ENCODE measurements at regions not wholly inside any gene's neighbourhood (a gene's known extent, or its start where the extent isn't known, plus 50 kb on each side); places are given as distances from the start of the nearest gene placed in this dataset.

GRCh38 chr6:94902974-94903628 is 674.2 kb upstream of the MANEA start:
- TF ChIP-seq CTCF (conservative IDR thresholded peaks at IDR 0.05 in 1 of 2, IDR thresholded peaks at IDR 0.05 in 1 of 2; ENCODE audit: low read depth in 1 of 2, low read length in 2 of 2) (no peak), EZH2 (IDR thresholded peaks at IDR 0.05; ENCODE audit: low read length, missing control alignments) (no peak)
- Histone ChIP-seq H2AFZ (ENCODE audit: low read length) (no peak overlapping the region), H3K27me3 (ENCODE audit: control insufficient read depth, insufficient read depth, low read length) (no peaks in the 10 kb centered on the region), H3K4me1 (ENCODE audit: control insufficient read depth, extremely low read depth, insufficient read depth, low read length) (no peaks in the 10 kb centered on the region), H3K9ac (ENCODE audit: insufficient read depth, low read length) (no peak overlapping the region), H3K4me3 (replicated peaks in 1 of 4; ENCODE audit: control extremely low read depth in 1 of 4, insufficient read depth in 1 of 4, low read depth in 3 of 4, low read length in 4 of 4) (no peak overlapping the region), H3K9me3 (ENCODE audit: control insufficient read depth, insufficient read depth, low read depth, low read length) (no peaks in the 10 kb centered on the region), H3K79me2 (ENCODE audit: control insufficient read depth, insufficient read depth, low read length) (no peaks in the 10 kb centered on the region), H3K36me3 (ENCODE audit: control insufficient read depth, insufficient read depth, low read length) (no peaks in the 10 kb centered on the region), H3K27ac (ENCODE audit: insufficient read depth, low read length) (no peak overlapping the region), H3K4me2 (ENCODE audit: extremely low read depth, insufficient read depth, low read length) (no peak overlapping the region), H4K20me1 (ENCODE audit: control insufficient read depth, extremely low read depth, insufficient read depth, low read length) (no peaks in the 10 kb centered on the region)
- DNase-seq (ENCODE audit: low read depth in 2 of 2), result no peak

- Histone ChIP-seq H3K27ac (ENCODE audit: insufficient read depth, low read length) (no peak overlapping the region), H3K9me3 (ENCODE audit: control insufficient read depth, insufficient read depth, low read depth, low read length) (no peaks in the 10 kb centered on the region), H3K4me3 (replicated peaks in 1 of 4; ENCODE audit: control extremely low read depth in 1 of 4, insufficient read depth in 1 of 4, low read depth in 3 of 4, low read length in 4 of 4) (no peak overlapping the region), H3K4me1 (ENCODE audit: control insufficient read depth, extremely low read depth, insufficient read depth, low read length) (no peaks in the 10 kb centered on the region), H3K36me3 (ENCODE audit: control insufficient read depth, insufficient read depth, low read length) (no peaks in the 10 kb centered on the region), H3K4me2 (ENCODE audit: extremely low read depth, insufficient read depth, low read length) (no peak overlapping the region), H3K9ac (ENCODE audit: insufficient read depth, low read length) (no peak overlapping the region), H3K79me2 (ENCODE audit: control insufficient read depth, insufficient read depth, low read length) (no peaks in the 10 kb centered on the region), H2AFZ (ENCODE audit: low read length) (no peak overlapping the region), H3K27me3 (ENCODE audit: control insufficient read depth, insufficient read depth, low read length) (no peaks in the 10 kb centered on the region), H4K20me1 (ENCODE audit: control insufficient read depth, extremely low read depth, insufficient read depth, low read length) (no peaks in the 10 kb centered on the region)
- DNase-seq (ENCODE audit: low read depth in 2 of 2), result no peak
- no peak for TF ChIP-seq EZH2 (IDR thresholded peaks at IDR 0.05; ENCODE audit: low read length, missing control alignments)
- no peak for TF ChIP-seq CTCF (conservative IDR thresholded peaks at IDR 0.05 in 1 of 2, IDR thresholded peaks at IDR 0.05 in 1 of 2; ENCODE audit: low read depth in 1 of 2, low read length in 2 of 2)
These were observed 678.1 kb upstream of the MANEA start for GRCh38 chr6:94899191-94899590.

- Histone ChIP-seq H3K36me3 (ENCODE audit: control insufficient read depth, insufficient read depth, low read length) (no peaks in the 10 kb centered on the region), H3K4me1 (ENCODE audit: control insufficient read depth, extremely low read depth, insufficient read depth, low read length) (no peaks in the 10 kb centered on the region), H3K9ac (ENCODE audit: insufficient read depth, low read length) (no peak overlapping the region), H3K4me2 (ENCODE audit: extremely low read depth, insufficient read depth, low read length) (no peak overlapping the region), H4K20me1 (ENCODE audit: control insufficient read depth, extremely low read depth, insufficient read depth, low read length) (no peaks in the 10 kb centered on the region), H3K9me3 (ENCODE audit: control insufficient read depth, insufficient read depth, low read depth, low read length) (no peaks in the 10 kb centered on the region), H3K4me3 (replicated peaks in 1 of 4; ENCODE audit: control extremely low read depth in 1 of 4, insufficient read depth in 1 of 4, low read depth in 3 of 4, low read length in 4 of 4) (no peak overlapping the region), H2AFZ (ENCODE audit: low read length) (no peak overlapping the region), H3K79me2 (ENCODE audit: control insufficient read depth, insufficient read depth, low read length) (no peaks in the 10 kb centered on the region), H3K27ac (ENCODE audit: insufficient read depth, low read length) (no peak overlapping the region), H3K27me3 (ENCODE audit: control insufficient read depth, insufficient read depth, low read length) (no peaks in the 10 kb centered on the region)
- no peak for DNase-seq (ENCODE audit: low read depth in 2 of 2)
- TF ChIP-seq CTCF (conservative IDR thresholded peaks at IDR 0.05 in 1 of 2, IDR thresholded peaks at IDR 0.05 in 1 of 2; ENCODE audit: low read depth in 1 of 2, low read length in 2 of 2) (no peak), EZH2 (IDR thresholded peaks at IDR 0.05; ENCODE audit: low read length, missing control alignments) (no peak)
These were observed 683.0 kb upstream of the MANEA start for GRCh38 chr6:94894300-94894699.
